ENCODE measurements at regions not wholly inside any gene's neighbourhood (a gene's known extent, or its start where the extent isn't known, plus 50 kb on each side); places are given as distances from the start of the nearest gene placed in this dataset.

DNA sequence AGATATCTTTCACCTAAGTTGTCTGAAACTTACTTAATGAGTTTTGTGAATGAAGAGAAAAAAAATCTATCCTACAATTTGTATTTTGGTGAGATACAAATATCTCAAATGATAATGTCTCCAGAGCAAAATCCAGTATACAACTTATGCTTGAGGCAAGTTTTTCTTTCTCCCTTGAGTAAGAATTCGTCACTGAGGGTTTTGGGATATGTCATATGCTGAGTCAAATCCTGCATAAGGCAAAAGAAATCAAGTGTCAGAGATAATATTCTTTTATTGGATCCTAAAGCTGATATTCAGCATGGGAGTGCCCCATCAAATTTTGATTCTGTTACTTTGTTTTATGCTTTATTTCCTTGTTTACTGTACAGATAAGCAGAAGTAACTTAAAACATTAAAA is 1308.6 kb downstream of the ARAP2 start:
- TF ChIP-seq, protein P1, sequence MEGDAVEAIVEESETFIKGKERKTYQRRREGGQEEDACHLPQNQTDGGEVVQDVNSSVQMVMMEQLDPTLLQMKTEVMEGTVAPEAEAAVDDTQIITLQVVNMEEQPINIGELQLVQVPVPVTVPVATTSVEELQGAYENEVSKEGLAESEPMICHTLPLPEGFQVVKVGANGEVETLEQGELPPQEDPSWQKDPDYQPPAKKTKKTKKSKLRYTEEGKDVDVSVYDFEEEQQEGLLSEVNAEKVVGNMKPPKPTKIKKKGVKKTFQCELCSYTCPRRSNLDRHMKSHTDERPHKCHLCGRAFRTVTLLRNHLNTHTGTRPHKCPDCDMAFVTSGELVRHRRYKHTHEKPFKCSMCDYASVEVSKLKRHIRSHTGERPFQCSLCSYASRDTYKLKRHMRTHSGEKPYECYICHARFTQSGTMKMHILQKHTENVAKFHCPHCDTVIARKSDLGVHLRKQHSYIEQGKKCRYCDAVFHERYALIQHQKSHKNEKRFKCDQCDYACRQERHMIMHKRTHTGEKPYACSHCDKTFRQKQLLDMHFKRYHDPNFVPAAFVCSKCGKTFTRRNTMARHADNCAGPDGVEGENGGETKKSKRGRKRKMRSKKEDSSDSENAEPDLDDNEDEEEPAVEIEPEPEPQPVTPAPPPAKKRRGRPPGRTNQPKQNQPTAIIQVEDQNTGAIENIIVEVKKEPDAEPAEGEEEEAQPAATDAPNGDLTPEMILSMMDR (IDR thresholded peaks at IDR 0.05): no peak
- TF ChIP-seq POLR2A (IDR thresholded peaks at IDR 0.05) (no peak), POLR2AphosphoS5 (IDR thresholded peaks at IDR 0.05) (no peak), EP300 (IDR thresholded peaks at IDR 0.05) (no peak)
